ENCODE measurements at regions not wholly inside any gene's neighbourhood (a gene's known extent, or its start where the extent isn't known, plus 50 kb on each side); places are given as distances from the start of the nearest gene placed in this dataset.

DNA sequence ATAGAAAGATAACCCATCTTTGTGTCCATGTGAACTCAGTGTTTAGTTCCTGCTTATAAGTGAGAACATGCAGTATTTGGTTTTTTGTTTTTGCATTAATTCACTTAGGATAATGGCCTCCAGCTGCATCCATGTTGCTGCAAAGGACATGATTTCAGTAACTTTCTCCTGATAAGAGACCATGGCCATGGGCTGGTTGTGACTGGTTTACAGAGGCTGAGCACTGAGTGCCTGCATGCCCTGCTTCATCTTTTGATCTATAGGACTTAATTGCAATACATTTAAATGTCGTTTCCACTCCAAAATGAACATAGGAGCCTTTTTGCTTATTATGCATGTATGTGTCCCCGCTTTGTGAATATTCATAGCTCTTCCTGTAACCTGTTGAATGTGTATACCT lies 101.3 kb upstream of the IGFBP3 start:
- TF ChIP-seq, protein P1, sequence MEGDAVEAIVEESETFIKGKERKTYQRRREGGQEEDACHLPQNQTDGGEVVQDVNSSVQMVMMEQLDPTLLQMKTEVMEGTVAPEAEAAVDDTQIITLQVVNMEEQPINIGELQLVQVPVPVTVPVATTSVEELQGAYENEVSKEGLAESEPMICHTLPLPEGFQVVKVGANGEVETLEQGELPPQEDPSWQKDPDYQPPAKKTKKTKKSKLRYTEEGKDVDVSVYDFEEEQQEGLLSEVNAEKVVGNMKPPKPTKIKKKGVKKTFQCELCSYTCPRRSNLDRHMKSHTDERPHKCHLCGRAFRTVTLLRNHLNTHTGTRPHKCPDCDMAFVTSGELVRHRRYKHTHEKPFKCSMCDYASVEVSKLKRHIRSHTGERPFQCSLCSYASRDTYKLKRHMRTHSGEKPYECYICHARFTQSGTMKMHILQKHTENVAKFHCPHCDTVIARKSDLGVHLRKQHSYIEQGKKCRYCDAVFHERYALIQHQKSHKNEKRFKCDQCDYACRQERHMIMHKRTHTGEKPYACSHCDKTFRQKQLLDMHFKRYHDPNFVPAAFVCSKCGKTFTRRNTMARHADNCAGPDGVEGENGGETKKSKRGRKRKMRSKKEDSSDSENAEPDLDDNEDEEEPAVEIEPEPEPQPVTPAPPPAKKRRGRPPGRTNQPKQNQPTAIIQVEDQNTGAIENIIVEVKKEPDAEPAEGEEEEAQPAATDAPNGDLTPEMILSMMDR (IDR thresholded peaks at IDR 0.05), result no peak
- Histone ChIP-seq H3K27me3 (no peaks in the 10 kb centered on the region), H3K4me1 (no peaks in the 10 kb centered on the region), H3K9me3 (no peaks in the 10 kb centered on the region), H3K27ac (no peak overlapping the region), H3K4me3 (no peak overlapping the region), H3K36me3 (no peaks in the 10 kb centered on the region)
- intact Hi-C loops (cut with DNase I), result no loop called here
- no peak for DNase-seq (ENCODE audit: low spot score in 2 of 2)

DNA sequence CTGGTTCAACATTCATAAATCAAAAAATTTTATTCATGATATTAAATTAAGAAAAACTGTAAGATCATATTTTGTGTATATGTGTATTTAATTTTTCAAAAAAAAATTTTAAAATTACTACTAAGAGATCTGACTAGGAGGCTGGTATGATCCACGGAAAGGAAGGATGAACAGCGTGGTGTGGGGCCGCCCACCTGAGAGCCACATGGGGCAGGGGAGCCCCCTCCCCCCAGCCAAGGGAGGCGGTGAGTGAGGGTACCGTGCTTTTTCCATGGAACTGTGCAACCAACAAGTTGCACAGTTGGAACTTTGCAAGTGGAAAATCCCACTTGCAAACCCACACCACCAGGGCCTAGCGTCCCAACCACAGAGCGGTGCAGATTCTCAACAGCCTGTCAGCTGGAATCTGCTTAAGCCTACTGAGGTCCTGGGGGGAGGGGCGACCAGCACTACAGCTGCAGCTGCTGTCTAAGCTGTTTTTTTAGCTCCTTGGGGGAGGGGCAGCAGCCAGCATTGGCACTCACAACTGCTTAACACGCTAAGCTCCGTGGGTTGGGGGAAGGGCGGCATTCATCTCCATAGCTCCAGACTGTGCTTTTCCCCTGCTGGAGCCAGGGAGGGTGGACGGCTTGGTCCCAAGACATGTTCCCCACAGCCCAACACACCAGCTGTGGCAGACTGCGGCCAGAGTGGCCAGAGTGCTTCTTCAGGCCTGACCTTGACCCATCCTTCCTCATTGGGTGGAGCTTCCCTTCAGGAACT lies 94.2 kb upstream of the IGFBP3 start:
- Histone ChIP-seq H3K27ac (no peak overlapping the region), H3K4me3 (no peak overlapping the region), H3K27me3 (no peaks in the 10 kb centered on the region), H3K36me3 (no peaks in the 10 kb centered on the region), H3K9me3 (no peaks in the 10 kb centered on the region), H3K4me1 (no peaks in the 10 kb centered on the region)
- DNase-seq (ENCODE audit: low spot score in 2 of 2), result no peak
- TF ChIP-seq, protein P1 (IDR thresholded peaks at IDR 0.05), result no peak
- intact Hi-C loops (cut with DNase I), result no loop called here

DNA sequence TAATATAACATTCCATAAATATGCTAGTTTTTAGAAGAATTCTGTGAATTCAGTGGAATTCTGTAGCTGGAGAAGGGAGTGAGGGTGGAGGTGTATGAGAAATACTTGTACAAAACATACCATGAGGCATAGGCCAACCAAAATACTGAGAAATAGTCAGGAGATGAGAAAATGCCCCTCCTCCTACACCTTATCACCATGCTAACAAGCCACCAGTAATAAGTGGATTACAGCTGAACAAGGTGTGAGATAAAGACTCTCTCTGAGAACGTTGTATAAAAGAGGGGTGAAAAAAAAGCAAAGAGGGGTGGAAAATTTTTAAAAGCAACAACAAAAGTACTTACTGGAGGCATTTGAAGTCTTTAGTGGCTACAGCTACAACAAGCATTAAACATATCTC lies 90.4 kb upstream of the IGFBP3 start:
- H3K9me3 ChIP-seq, result no peaks in the 10 kb centered on the region

DNA sequence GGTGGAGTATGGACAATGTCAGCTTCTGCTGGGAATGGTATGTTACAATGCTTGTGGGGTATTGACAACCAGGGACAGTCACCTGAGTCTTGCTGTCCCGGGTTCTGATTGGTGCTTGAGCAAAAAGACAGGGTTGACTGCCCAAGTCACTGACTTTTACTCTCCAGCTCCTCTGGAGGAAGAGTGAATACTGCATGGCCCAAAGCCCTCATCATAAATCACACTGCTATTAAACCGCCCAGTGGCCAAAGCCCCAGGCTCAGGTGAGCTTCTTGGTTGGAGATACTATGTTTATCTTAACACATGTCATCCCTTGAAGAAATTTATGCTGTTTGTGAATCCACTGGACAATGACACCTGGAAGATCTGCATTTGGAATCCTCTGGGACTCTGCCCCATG lies 90.0 kb upstream of the IGFBP3 start:
- TF ChIP-seq, protein P1 (IDR thresholded peaks at IDR 0.05), result no peak
- no peaks in the 10 kb centered on the region for H3K27me3 ChIP-seq
- no peak overlapping the region for H3K27ac ChIP-seq
- intact Hi-C loops (cut with DNase I), result no loop called here
- H3K9me3 ChIP-seq, result no peaks in the 10 kb centered on the region
- no peak overlapping the region for H3K4me3 ChIP-seq
- no peak for DNase-seq (ENCODE audit: low spot score in 2 of 2)
- no peaks in the 10 kb centered on the region for H3K36me3 ChIP-seq
- no peaks in the 10 kb centered on the region for H3K4me1 ChIP-seq

More for the DNA sequence above, 90.4 kb upstream of the IGFBP3 start:
- Histone ChIP-seq H3K27me3 (no peaks in the 10 kb centered on the region), H3K4me1 (no peaks in the 10 kb centered on the region), H3K27ac (no peak overlapping the region), H3K4me3 (no peak overlapping the region), H3K36me3 (no peaks in the 10 kb centered on the region)
- intact Hi-C loops (cut with DNase I), result no loop called here
- TF ChIP-seq, protein P1 (IDR thresholded peaks at IDR 0.05), result no peak
- no peak for DNase-seq (ENCODE audit: low spot score in 2 of 2)

DNA sequence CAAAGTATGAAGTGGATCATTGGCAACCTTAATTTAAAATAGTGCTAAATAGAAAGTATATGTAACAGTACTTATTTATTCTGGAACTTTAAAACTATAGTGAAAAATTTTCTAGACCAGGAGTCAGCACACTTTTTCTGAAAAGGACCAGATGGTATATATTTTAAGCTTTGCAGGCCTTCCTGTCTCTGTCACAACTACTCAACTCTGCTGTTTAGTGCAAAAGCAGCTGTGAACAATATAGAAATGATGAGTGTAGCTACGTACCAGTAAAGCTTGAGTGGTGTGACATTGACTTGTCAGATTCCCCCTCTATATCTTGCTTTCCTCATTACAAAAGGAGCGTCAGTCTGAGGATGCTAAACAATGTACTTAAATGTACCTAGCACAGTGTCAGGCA lies 88.1 kb upstream of the IGFBP3 start:
- Histone ChIP-seq H3K27ac (no peak overlapping the region), H3K4me1 (no peaks in the 10 kb centered on the region), H3K36me3 (no peaks in the 10 kb centered on the region), H3K4me3 (no peak overlapping the region), H3K9me3 (no peaks in the 10 kb centered on the region), H3K27me3 (no peaks in the 10 kb centered on the region)
- DNase-seq (ENCODE audit: low spot score in 2 of 2), result no peak
- intact Hi-C loops (cut with DNase I), result no loop called here
- TF ChIP-seq, protein P1 (IDR thresholded peaks at IDR 0.05), result no peak

Data from ascending aorta (tissue), 2 donors.